ENCODE measurements at regions not wholly inside any gene's neighbourhood (a gene's known extent, or its start where the extent isn't known, plus 50 kb on each side); places are given as distances from the start of the nearest gene placed in this dataset.

DNA sequence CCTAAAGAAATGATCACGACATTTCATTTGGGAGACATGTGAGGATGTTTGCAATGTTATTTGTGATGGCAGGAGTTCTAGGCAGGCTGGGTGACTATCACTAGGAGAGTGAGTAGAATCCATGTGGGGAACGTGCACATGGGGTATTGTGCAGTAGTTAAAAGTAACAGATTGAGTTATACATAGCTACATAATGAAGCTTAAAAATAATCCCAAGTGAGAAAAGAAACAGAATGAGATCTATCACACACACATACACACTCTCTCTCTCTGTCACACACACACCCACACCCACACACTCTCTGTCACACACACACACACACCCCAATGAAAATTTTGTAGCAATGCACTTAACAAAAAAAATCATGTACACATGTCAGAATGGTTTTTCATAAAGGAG lies 218.7 kb upstream of the ARG1 start:
- TF ChIP-seq, protein P1, sequence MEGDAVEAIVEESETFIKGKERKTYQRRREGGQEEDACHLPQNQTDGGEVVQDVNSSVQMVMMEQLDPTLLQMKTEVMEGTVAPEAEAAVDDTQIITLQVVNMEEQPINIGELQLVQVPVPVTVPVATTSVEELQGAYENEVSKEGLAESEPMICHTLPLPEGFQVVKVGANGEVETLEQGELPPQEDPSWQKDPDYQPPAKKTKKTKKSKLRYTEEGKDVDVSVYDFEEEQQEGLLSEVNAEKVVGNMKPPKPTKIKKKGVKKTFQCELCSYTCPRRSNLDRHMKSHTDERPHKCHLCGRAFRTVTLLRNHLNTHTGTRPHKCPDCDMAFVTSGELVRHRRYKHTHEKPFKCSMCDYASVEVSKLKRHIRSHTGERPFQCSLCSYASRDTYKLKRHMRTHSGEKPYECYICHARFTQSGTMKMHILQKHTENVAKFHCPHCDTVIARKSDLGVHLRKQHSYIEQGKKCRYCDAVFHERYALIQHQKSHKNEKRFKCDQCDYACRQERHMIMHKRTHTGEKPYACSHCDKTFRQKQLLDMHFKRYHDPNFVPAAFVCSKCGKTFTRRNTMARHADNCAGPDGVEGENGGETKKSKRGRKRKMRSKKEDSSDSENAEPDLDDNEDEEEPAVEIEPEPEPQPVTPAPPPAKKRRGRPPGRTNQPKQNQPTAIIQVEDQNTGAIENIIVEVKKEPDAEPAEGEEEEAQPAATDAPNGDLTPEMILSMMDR (conservative IDR thresholded peaks at IDR 0.05; ENCODE audit: low read depth in 2 of 2): no peak
- TF ChIP-seq JUNB (IDR thresholded peaks at IDR 0.05; ENCODE audit: unreplicated experiment) (no peak), POLR2AphosphoS5 (IDR thresholded peaks at IDR 0.05; ENCODE audit: low read depth) (no peak), EZH2 (IDR thresholded peaks at IDR 0.05; ENCODE audit: low read depth, unreplicated experiment) (no peak)

Data from GM23338 (cell line).